DOHH2 (cell line): ENCODE measurements at regions not wholly inside any gene's neighbourhood (a gene's known extent, or its start where the extent isn't known, plus 50 kb on each side); places are given as distances from the start of the nearest gene placed in this dataset.

Source experiments
- CTCF ChIP-seq: fragments of 200-600 bp; sonication (generic); IDR thresholded peaks from one replicate; pipeline ENCODE4 v1.5.1; 2014; ENCODE audit warnings: antibody characterized with exemption, mild to moderate bottlenecking, low read depth, low read length; ENCODE audit not compliant: poor library complexity, severe bottlenecking
- EZH2phosphoT487 ChIP-seq: fragments of 200-600 bp; sonication (generic); IDR thresholded peaks from 2 replicates; pipeline ENCODE4 v1.6.1; 2017; ENCODE audit warnings: borderline replicate concordance, mild to moderate bottlenecking, antibody characterized with exemption, low read length, moderate library complexity, mixed read lengths

- TF ChIP-seq CTCF (no peak), EZH2phosphoT487 (no peak)
These were observed 195.0 kb upstream of the CLNK start for GRCh38 chr4:10879411-10880110.
